T follicular helper cell (primary cell): ENCODE measurements at regions not wholly inside any gene's neighbourhood (a gene's known extent, or its start where the extent isn't known, plus 50 kb on each side); places are given as distances from the start of the nearest gene placed in this dataset.
A peak's percentile ranks its signal among the peaks of the same experiment; 100 is the strongest.

Experiments used
- DNase-seq: peaks from one replicate; pipeline ENCODE4 v3.0.0-alpha.2; 2020; ENCODE audit warnings: low read depth

- DNase-seq, result no peak
Measured at GRCh38 chr6:166774770-166775169, 147.7 kb upstream of the RPS6KA2 start.

GRCh38 chr6:166774292-166774691, 147.2 kb upstream of the RPS6KA2 start:
- no peak for DNase-seq

- DNase-seq, result no peak
Measured at GRCh38 chr6:166772518-166772917, 145.5 kb upstream of the RPS6KA2 start.

- no peak for DNase-seq
Measured at GRCh38 chr6:166771701-166772100, 144.7 kb upstream of the RPS6KA2 start.

- no peak for DNase-seq
Measured at GRCh38 chr6:166770216-166771116, 143.4 kb upstream of the RPS6KA2 start.

DNA sequence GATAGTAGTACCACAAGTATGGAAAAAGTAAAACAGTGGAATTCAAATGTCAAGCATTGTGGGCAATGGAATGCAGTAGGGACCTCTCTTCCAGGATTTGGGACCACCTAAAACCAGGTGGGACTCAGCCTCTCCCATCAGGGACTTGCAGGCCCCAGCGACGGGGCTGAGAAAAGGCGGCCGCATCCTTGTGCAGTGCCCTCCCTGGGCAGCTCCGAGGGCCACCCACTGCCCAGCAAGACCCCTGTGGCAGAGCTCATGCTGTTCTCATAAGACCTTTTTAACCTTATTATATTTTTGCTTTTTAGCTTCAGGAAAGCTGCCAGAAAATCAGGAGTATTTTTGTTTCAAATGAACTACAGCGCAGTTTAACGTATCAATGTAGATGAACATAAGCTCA, 142.6 kb upstream of the RPS6KA2 start:
- no peak for DNase-seq

DNA sequence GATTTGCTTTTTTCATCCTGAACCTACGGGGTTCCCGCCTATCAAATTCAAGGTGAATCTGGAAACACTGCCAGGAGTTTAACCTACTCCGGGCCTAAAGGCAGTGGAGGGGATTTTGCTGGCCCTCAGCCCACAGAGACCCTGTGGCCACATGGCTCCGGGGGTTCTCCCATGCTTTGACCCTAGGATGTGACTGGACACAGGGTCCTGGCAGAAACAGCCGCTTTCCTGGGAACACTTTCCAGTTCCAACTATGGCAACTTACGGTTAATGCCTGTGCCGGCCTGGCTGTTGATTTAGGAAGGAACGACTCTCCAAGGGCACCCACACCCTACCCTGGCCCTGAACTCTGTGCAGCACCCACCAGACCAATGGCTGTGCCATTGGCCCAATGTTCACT, 141.7 kb upstream of the RPS6KA2 start:
- DNase-seq, result no peak

GRCh38 chr6:166767230-166767629, 140.2 kb upstream of the RPS6KA2 start:
- DNase-seq, result no peak

DNA sequence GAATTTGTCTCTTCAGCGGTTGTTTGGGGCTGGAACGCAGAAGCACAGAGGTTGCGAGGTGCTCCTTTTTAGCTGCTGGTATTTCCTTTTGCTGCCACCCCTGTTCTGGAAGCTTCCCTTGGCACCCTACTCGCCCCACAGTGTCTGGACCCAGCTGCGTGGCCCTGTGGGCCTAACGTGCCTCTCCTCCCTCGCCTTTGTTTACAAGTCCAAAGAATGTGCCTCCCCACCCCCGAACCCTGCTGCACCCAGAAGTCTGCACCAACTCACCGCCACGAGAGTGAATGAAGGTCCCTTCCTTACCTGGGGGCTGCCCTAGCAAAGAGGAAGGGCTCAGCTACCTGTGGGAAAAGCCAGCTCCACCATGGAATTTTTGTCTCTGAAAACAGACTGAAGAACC, 139.7 kb upstream of the RPS6KA2 start:
- no peak for DNase-seq

GRCh38 chr6:166765234-166765541, 138.1 kb upstream of the RPS6KA2 start:
- no peak for DNase-seq

GRCh38 chr6:166764473-166765233, 137.6 kb upstream of the RPS6KA2 start:
- DNase-seq, result no peak

- no peak for DNase-seq
Measured at GRCh38 chr6:166763606-166764472, 136.8 kb upstream of the RPS6KA2 start.

DNA sequence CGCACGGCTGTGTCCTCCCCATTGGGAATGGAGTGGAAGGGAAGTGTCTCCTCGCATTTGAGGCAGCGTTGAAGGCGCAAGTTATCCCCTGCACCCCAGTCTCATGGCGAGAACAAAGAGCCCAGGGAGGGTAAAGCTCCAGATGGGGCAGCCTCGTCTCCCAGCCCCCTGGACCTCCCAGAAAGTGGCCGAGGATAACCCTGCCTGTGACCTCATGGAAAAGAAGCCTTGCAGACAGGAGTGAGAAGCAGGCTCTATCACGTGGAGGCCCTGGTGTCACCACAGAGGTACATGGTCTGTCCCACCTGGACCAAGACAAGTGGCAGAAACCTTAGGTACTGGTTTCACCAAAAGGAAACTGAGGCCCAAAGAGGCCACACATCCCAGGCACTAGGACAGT, 134.8 kb upstream of the RPS6KA2 start:
- DNase-seq, result no peak

- peak; percentile 15 for DNase-seq
Measured at GRCh38 chr6:166760288-166760687, 133.2 kb upstream of the RPS6KA2 start.

- DNase-seq, result no peak
Measured at GRCh38 chr6:166758136-166758704, 131.2 kb upstream of the RPS6KA2 start.

DNA sequence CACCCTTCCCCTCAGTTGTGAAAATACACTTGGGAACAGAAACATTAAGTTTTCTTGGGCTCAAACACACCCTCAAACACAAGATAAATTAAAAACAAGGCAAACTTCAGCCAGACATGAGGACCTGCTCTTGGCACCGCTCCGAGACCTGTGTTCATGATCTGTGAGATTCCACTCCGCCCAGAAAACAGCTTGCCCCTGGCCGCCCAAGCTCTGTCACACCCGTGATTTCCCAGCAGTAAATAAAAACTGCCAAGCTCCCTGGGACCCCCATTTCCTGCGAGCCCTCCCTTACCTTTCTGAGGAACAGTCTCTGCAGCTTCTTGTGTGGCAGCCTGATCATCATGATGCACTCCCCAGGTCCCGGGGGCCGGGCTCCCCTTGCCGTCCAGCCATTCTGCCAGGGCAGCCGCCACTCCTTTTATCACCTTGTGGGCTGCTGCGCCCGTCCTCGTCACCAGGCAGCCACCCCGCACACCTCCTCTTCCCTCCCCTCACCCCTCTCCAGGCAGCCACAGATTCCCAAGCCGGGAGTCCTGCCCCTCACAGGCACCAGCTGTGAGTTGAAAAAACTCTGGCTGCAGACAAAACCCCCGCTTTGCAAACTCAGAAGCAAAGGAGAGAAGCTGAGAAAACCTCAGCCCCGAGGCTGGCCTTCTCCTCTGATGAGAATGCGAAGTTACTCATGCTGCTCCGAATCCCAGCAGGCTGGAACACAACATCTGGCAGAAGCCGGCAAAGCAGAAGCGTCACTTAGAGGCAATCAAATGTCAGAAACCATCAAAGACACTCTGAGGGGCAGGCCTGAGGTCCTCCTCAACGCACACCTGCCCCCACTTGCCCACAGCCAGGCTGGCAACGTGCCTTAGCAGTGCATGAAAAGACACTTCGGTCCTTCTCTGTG, 130.4 kb upstream of the RPS6KA2 start:
- DNase-seq, result no peak

- no peak for DNase-seq
Measured at GRCh38 chr6:166754218-166755030, 127.4 kb upstream of the RPS6KA2 start.

- DNase-seq, result no peak
Measured at GRCh38 chr6:166752928-166753721, 126.1 kb upstream of the RPS6KA2 start.

GRCh38 chr6:166752097-166752496, 125.0 kb upstream of the RPS6KA2 start:
- no peak for DNase-seq
